Naive B cell (primary cell): ENCODE measurements at regions not wholly inside any gene's neighbourhood (a gene's known extent, or its start where the extent isn't known, plus 50 kb on each side); places are given as distances from the start of the nearest gene placed in this dataset.

Source experiments
- ATAC-seq, 2 donors: fragments of 150-1000 bp; cut with Tn5 transposase; 2 replicates each; pipeline ENCODE4 v1.10.0; 2021; ENCODE audit warnings: low read depth in 2 of 2, mild to moderate bottlenecking in 2 of 2, moderate library complexity in 2 of 2
- DNase-seq: peaks from one replicate; pipeline ENCODE4 v3.0.0; 2022
- H3K27ac Mint-ChIP-seq, 6 donors: one replicate each; pipeline ENCODE4 v1.8.0; 2020 to 2022; ENCODE audit warnings: mild to moderate bottlenecking in 6 of 6, mixed read lengths in 6 of 6, moderate library complexity in 5 of 6, inconsistent platforms in 2 of 6
- H3K27me3 Mint-ChIP-seq, 3 donors: one replicate each; pipeline ENCODE4 v1.8.0; 2021 to 2022; ENCODE audit warnings: mixed read lengths in 3 of 3, mild to moderate bottlenecking in 1 of 3
- H3K36me3 Mint-ChIP-seq, 2 donors: one replicate each; pipeline ENCODE4 v1.8.0; 2020 to 2022; ENCODE audit warnings: mixed read lengths in 2 of 2, inconsistent platforms in 1 of 2, mild to moderate bottlenecking in 1 of 2
- H3K4me1 Mint-ChIP-seq, 3 donors: one replicate each; pipeline ENCODE4 v1.8.0; 2020 to 2022; ENCODE audit warnings: mixed read lengths in 3 of 3, inconsistent platforms in 1 of 3, mild to moderate bottlenecking in 1 of 3, moderate library complexity in 1 of 3
- H3K4me3 Mint-ChIP-seq, 8 donors: one replicate each; pipeline ENCODE4 v1.8.0; 2020 to 2022; ENCODE audit warnings: mild to moderate bottlenecking in 8 of 8, mixed read lengths in 8 of 8, moderate library complexity in 8 of 8, inconsistent platforms in 2 of 8
- H3K9me3 Mint-ChIP-seq, 7 donors: one replicate each; pipeline ENCODE4 v1.8.0; 2020 to 2022; ENCODE audit warnings: mixed read lengths in 7 of 7, mild to moderate bottlenecking in 5 of 7, inconsistent platforms in 2 of 7, moderate library complexity in 1 of 7

- H3K4me3 Mint-ChIP-seq: peak overlapping the region; percentile 89 to 100 (median 98)
- peak; percentile 36 to 39 for ATAC-seq
Measured at GRCh38 chr2:134118279-134119116, 135.4 kb upstream of the MGAT5 start.

GRCh38 chr2:134119117-134119712 is 134.7 kb upstream of the MGAT5 start:
- Mint-ChIP-seq H3K9me3 (peaks cover 0 to 1% (median 0%) of the 10 kb centered on the region in 7 donors), H3K36me3 (no peaks in the 10 kb centered on the region), H3K27me3 (no peaks in the 10 kb centered on the region), H3K27ac (peak overlapping the region; percentile 93 to 99 (median 97)), H3K4me3 (peak overlapping the region; percentile 89 to 100 (median 98)), H3K4me1 (peaks cover 41 to 48% (median 44%) of the 10 kb centered on the region in 3 donors)
- ATAC-seq (peak; percentile 13 to 16), DNase-seq (no peak)

More at GRCh38 chr2:134118279-134119116, 135.4 kb upstream of the MGAT5 start:
- H3K27me3 Mint-ChIP-seq: no peaks in the 10 kb centered on the region
- no peaks in the 10 kb centered on the region for H3K36me3 Mint-ChIP-seq
- peaks cover 0 to 1% (median 0%) of the 10 kb centered on the region in 7 donors for H3K9me3 Mint-ChIP-seq
- H3K27ac Mint-ChIP-seq: peak overlapping the region; percentile 27 to 99 (median 94)
- peak; percentile 76 for DNase-seq
- H3K4me1 Mint-ChIP-seq: peaks cover 35 to 41% (median 36%) of the 10 kb centered on the region in 3 donors

GRCh38 chr2:134119713-134120405 is 134.0 kb upstream of the MGAT5 start:
- H3K27me3 Mint-ChIP-seq: no peaks in the 10 kb centered on the region
- ATAC-seq (peak; percentile 65 to 66), DNase-seq (peak; percentile 84)
- H3K4me3 Mint-ChIP-seq: peak overlapping the region; percentile 89 to 100 (median 98)
- peaks cover 0 to 1% (median 0%) of the 10 kb centered on the region in 7 donors for H3K9me3 Mint-ChIP-seq
- H3K27ac Mint-ChIP-seq: peak overlapping the region; percentile 93 to 99 (median 97)
- H3K36me3 Mint-ChIP-seq: no peaks in the 10 kb centered on the region
- peaks cover 48 to 54% (median 50%) of the 10 kb centered on the region in 3 donors for H3K4me1 Mint-ChIP-seq

GRCh38 chr2:134120406-134120732 is 133.5 kb upstream of the MGAT5 start:
- Mint-ChIP-seq H3K4me3 (peak overlapping the region in 6 of 8 donors; percentile 41 to 89 (median 77)), H3K27me3 (no peaks in the 10 kb centered on the region), H3K27ac (peak overlapping the region in 2 of 6 donors; percentile 57 to 93), H3K9me3 (peaks cover 0 to 1% (median 0%) of the 10 kb centered on the region in 7 donors), H3K36me3 (no peaks in the 10 kb centered on the region), H3K4me1 (peaks cover 53 to 59% (median 55%) of the 10 kb centered on the region in 3 donors)
- DNase-seq (no peak), ATAC-seq (no peak)

GRCh38 chr2:134120733-134121630 is 132.9 kb upstream of the MGAT5 start:
- Mint-ChIP-seq H3K27ac (peak overlapping the region in 5 of 6 donors; percentile 47 to 93 (median 70)), H3K4me3 (peak overlapping the region; percentile 85 to 95 (median 90))

GRCh38 chr2:134122610-134123009 is 131.3 kb upstream of the MGAT5 start:
- DNase-seq: no peak
- Mint-ChIP-seq H3K9me3 (peaks cover 0 to 1% (median 0%) of the 10 kb centered on the region in 7 donors), H3K27ac (peak overlapping the region in 5 of 6 donors; percentile 26 to 64 (median 50)), H3K4me3 (peak overlapping the region; percentile 85 to 95 (median 90)), H3K4me1 (peaks cover 74 to 82% (median 78%) of the 10 kb centered on the region in 3 donors), H3K36me3 (no peaks in the 10 kb centered on the region), H3K27me3 (no peaks in the 10 kb centered on the region)
- no peak for ATAC-seq

More at GRCh38 chr2:134120733-134121630, 132.9 kb upstream of the MGAT5 start:
- H3K4me1 Mint-ChIP-seq: peaks cover 59 to 65% (median 61%) of the 10 kb centered on the region in 3 donors
- no peaks in the 10 kb centered on the region for H3K27me3 Mint-ChIP-seq
- ATAC-seq (peak; percentile 61 to 62), DNase-seq (peak; percentile 57)
- peaks cover 0 to 1% (median 0%) of the 10 kb centered on the region in 7 donors for H3K9me3 Mint-ChIP-seq
- H3K36me3 Mint-ChIP-seq: no peaks in the 10 kb centered on the region

- H3K9me3 Mint-ChIP-seq: peaks cover 0 to 1% (median 0%) of the 10 kb centered on the region in 7 donors
- peak overlapping the region in 4 of 6 donors; percentile 4 to 44 (median 27) for H3K27ac Mint-ChIP-seq
- peak overlapping the region; percentile 17 to 95 (median 90) for H3K4me3 Mint-ChIP-seq
- no peaks in the 10 kb centered on the region for H3K27me3 Mint-ChIP-seq
- ATAC-seq: no peak
- no peaks in the 10 kb centered on the region for H3K36me3 Mint-ChIP-seq
- H3K4me1 Mint-ChIP-seq: peaks cover 77 to 87% (median 83%) of the 10 kb centered on the region in 3 donors
- DNase-seq: no peak
Measured at GRCh38 chr2:134123332-134123731, 130.5 kb upstream of the MGAT5 start.

GRCh38 chr2:134124047-134124753 is 129.7 kb upstream of the MGAT5 start:
- Mint-ChIP-seq H3K9me3 (peaks cover 0 to 1% (median 0%) of the 10 kb centered on the region in 7 donors), H3K4me3 (peak overlapping the region in 7 of 8 donors; percentile 20 to 95 (median 89)), H3K27me3 (no peaks in the 10 kb centered on the region), H3K27ac (peak overlapping the region in 2 of 6 donors; percentile 15 to 67), H3K4me1 (peaks cover 75 to 87% (median 83%) of the 10 kb centered on the region in 3 donors), H3K36me3 (no peaks in the 10 kb centered on the region)
- no peak for DNase-seq
- ATAC-seq: no peak

GRCh38 chr2:134127496-134127895 is 126.4 kb upstream of the MGAT5 start:
- DNase-seq: no peak
- H3K9me3 Mint-ChIP-seq: peaks cover 0 to 2% (median 0%) of the 10 kb centered on the region in 7 donors
- peaks cover 0 to 7% of the 10 kb centered on the region in 2 donors for H3K36me3 Mint-ChIP-seq

GRCh38 chr2:134128746-134129145 is 125.1 kb upstream of the MGAT5 start:
- peaks cover 68 to 89% (median 87%) of the 10 kb centered on the region in 3 donors for H3K4me1 Mint-ChIP-seq
- peak overlapping the region in 4 of 6 donors; percentile 16 to 52 (median 26) for H3K27ac Mint-ChIP-seq
- peaks cover 0 to 7% of the 10 kb centered on the region in 2 donors for H3K36me3 Mint-ChIP-seq
- no peaks in the 10 kb centered on the region for H3K27me3 Mint-ChIP-seq
- peak overlapping the region in 6 of 8 donors; percentile 11 to 78 (median 31) for H3K4me3 Mint-ChIP-seq
- DNase-seq (no peak), ATAC-seq (peak; percentile 8 to 26)
- H3K9me3 Mint-ChIP-seq: peaks cover 0 to 2% (median 0%) of the 10 kb centered on the region in 7 donors

More at GRCh38 chr2:134127496-134127895, 126.4 kb upstream of the MGAT5 start:
- Mint-ChIP-seq H3K4me1 (peaks cover 71 to 90% (median 87%) of the 10 kb centered on the region in 3 donors), H3K27ac (peak overlapping the region in 3 of 6 donors; percentile 33 to 90 (median 75)), H3K4me3 (peak overlapping the region in 6 of 8 donors; percentile 13 to 82 (median 71)), H3K27me3 (no peaks in the 10 kb centered on the region)
- peak in 1 of 2 donors; percentile 32 for ATAC-seq

- ATAC-seq (no peak), DNase-seq (no peak)
- Mint-ChIP-seq H3K27ac (no peak overlapping the region), H3K36me3 (peaks cover 0 to 7% of the 10 kb centered on the region in 2 donors), H3K9me3 (peaks cover 0 to 2% (median 0%) of the 10 kb centered on the region in 7 donors), H3K4me1 (peaks cover 63 to 89% (median 82%) of the 10 kb centered on the region in 3 donors), H3K4me3 (peak overlapping the region in 1 of 8 donors; percentile 58), H3K27me3 (no peaks in the 10 kb centered on the region)
Measured at GRCh38 chr2:134129900-134130537, 123.9 kb upstream of the MGAT5 start.
